ENCODE measurements at regions not wholly inside any gene's neighbourhood (a gene's known extent, or its start where the extent isn't known, plus 50 kb on each side); places are given as distances from the start of the nearest gene placed in this dataset.

GRCh38 chr4:17120761-17121160 is 222.3 kb upstream of the LDB2 start:
- peak; percentile 72 for DNase-seq (ENCODE audit: low read depth)
- TF ChIP-seq, protein P1, sequence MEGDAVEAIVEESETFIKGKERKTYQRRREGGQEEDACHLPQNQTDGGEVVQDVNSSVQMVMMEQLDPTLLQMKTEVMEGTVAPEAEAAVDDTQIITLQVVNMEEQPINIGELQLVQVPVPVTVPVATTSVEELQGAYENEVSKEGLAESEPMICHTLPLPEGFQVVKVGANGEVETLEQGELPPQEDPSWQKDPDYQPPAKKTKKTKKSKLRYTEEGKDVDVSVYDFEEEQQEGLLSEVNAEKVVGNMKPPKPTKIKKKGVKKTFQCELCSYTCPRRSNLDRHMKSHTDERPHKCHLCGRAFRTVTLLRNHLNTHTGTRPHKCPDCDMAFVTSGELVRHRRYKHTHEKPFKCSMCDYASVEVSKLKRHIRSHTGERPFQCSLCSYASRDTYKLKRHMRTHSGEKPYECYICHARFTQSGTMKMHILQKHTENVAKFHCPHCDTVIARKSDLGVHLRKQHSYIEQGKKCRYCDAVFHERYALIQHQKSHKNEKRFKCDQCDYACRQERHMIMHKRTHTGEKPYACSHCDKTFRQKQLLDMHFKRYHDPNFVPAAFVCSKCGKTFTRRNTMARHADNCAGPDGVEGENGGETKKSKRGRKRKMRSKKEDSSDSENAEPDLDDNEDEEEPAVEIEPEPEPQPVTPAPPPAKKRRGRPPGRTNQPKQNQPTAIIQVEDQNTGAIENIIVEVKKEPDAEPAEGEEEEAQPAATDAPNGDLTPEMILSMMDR (IDR thresholded peaks at IDR 0.05; ENCODE audit: low read length, missing control alignments): no peak
- H3K4me3 ChIP-seq (replicated peaks; ENCODE audit: low read depth, low read length): no peak overlapping the region

GRCh38 chr4:17117746-17118145 is 219.3 kb upstream of the LDB2 start:
- DNase-seq (ENCODE audit: low read depth): no peak
- H3K4me3 ChIP-seq (replicated peaks; ENCODE audit: low read depth, low read length): no peak overlapping the region
- TF ChIP-seq, protein P1 (IDR thresholded peaks at IDR 0.05; ENCODE audit: low read length, missing control alignments): no peak

DNA sequence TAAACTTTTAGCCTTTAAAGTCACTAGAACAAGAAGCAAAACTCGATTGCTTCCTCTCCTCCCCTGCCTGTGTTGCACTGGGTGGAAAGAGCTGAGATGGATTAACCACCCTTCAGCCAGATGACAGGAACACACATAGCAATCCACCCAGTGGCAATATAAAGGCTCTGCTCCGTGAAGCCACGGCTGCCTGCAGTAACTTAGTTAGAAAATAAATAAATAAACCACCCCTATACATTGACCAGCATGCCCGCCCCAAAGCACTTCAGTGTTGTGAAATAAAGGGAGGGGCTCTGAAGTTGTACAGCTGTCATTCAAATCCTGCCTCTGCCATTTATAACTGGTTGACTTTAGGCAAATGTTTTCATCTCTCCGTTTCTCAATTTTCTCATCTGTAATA is 217.1 kb upstream of the LDB2 start:
- no peak overlapping the region for H3K4me3 ChIP-seq (replicated peaks; ENCODE audit: low read depth, low read length)
- TF ChIP-seq, protein P1 (IDR thresholded peaks at IDR 0.05; ENCODE audit: low read length, missing control alignments): no peak
- DNase-seq (ENCODE audit: low read depth): no peak

DNA sequence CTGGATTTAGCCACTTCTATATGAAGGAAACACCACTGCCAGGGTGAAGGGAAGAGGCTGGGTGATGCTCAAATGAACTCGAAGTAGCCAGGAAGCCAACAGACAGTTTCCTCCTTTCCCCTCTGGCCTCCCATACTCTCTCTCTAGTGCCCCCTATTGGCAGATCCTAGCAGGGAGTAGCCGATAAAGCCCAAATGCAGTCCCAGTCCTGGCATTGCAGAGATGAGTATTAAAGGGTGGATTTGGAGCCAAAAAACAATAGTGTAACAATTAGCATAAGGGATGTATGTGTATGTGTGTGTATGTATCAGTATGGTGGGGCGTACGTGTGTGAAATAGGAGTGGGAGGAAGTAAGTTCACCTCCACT is 213.8 kb upstream of the LDB2 start:
- no peak overlapping the region for H3K4me3 ChIP-seq (replicated peaks; ENCODE audit: low read depth, low read length)
- peak; percentile 18 for DNase-seq (ENCODE audit: low read depth)
- TF ChIP-seq, protein P1 (IDR thresholded peaks at IDR 0.05; ENCODE audit: low read length, missing control alignments): peak; percentile 53

DNA sequence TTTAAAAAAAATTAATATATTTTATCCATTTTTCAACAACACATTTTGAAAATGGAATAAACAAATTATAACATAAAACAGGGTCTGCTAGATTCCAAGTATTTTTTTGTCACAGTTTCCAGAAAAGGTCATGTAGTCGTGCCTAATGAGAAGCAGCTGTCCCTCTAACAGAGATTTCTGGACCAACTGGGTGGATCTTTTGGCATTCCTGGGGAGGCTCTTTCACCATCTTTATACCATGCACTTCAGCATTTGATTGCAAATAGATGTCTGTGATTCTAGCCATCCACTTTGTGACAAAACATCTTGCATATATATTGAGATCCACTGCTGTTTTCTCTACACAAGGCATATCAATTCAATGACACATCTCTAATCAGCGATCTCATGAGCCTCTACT is 210.7 kb upstream of the LDB2 start:
- H3K4me3 ChIP-seq (replicated peaks; ENCODE audit: low read depth, low read length): no peak overlapping the region
- TF ChIP-seq, protein P1 (IDR thresholded peaks at IDR 0.05; ENCODE audit: low read length, missing control alignments): no peak
- DNase-seq (ENCODE audit: low read depth): no peak

DNA sequence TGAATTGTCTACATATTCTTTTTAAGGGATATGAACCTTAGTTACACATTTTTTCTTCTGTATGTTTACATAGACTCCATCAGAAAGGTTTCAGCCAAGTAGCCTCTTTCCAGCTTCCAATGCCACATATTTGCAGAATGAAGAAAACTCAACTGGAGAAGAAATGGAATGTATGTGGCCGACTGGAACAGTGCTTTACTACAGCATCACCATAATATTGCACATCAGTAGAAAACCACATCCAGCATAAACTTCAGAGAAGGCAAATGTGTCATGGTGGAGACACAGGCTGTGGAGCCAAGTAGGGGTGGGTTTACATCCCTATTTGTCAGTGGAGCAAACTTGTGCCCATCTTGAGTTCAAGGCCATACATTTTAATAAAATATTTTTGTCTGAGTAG is 204.8 kb upstream of the LDB2 start:
- DNase-seq (ENCODE audit: low read depth): peak; percentile 35

DNA sequence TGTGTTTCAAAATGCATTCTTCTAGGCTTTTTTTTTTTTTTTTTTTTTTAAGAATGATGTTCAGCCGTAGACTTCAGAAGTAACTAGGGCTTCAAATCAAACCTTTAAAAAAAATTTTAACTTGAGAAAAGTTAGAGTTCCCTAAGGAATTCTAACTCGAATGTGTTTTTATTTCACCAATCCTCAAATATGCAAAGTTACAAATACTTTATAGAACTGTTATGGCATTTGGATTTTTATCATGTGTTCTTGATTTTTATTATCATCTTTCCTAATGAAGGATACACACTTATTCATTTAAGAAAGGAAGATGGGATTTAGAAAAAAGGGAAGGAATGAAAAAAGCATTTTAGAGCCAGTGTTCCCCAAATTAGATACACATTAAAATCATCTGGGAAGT is 200.6 kb upstream of the LDB2 start:
- TF ChIP-seq, protein P1 (IDR thresholded peaks at IDR 0.05; ENCODE audit: low read length, missing control alignments): no peak
- H3K4me3 ChIP-seq (replicated peaks; ENCODE audit: low read depth, low read length): no peak overlapping the region
- no peak for DNase-seq (ENCODE audit: low read depth)

More for the DNA sequence above, 204.8 kb upstream of the LDB2 start:
- H3K4me3 ChIP-seq (replicated peaks; ENCODE audit: low read depth, low read length): no peak overlapping the region
- TF ChIP-seq, protein P1 (IDR thresholded peaks at IDR 0.05; ENCODE audit: low read length, missing control alignments): no peak

Data from fibroblast of pulmonary artery (primary cell).